CD14-positive monocyte (primary cell): ENCODE measurements at regions not wholly inside any gene's neighbourhood (a gene's known extent, or its start where the extent isn't known, plus 50 kb on each side); places are given as distances from the start of the nearest gene placed in this dataset.

Experiments used
- DNase-seq, 3 donors: peaks; one replicate each; pipeline ENCODE4 v3.0.0-alpha.2; 2011 to 2022
- H2AFZ ChIP-seq: 2 replicates; pipeline ENCODE4 v1.6.0; 2012; ENCODE audit warnings: mild to moderate bottlenecking, low read depth, low read length, inconsistent platforms; ENCODE audit not compliant: insufficient read depth, poor library complexity, severe bottlenecking
- H3K27ac ChIP-seq, 2 donors: 1 replicate in 1 of 2; 2 replicates in 1 of 2; pipeline ENCODE4 v1.5.1; 2012 to 2013; ENCODE audit warnings: low read length in 2 of 2, control low read depth in 1 of 2, inconsistent platforms in 1 of 2, low read depth in 1 of 2, mild to moderate bottlenecking in 1 of 2
- H3K27me3 ChIP-seq, 2 donors: one replicate each; pipeline versions ENCODE4 v1.6.0 to v1.6.1; 2011 to 2013; ENCODE audit warnings: low read length in 2 of 2; ENCODE audit not compliant: control insufficient read depth in 2 of 2, insufficient read depth in 2 of 2
- H3K36me3 ChIP-seq, 2 donors: replicated peaks in 1 of 2; 1 replicate in 1 of 2; 2 replicates in 1 of 2; pipeline versions ENCODE4 v1.5.1 to v1.6.1; 2012 to 2013; ENCODE audit warnings: low read length in 2 of 2, control low read depth in 1 of 2, inconsistent platforms in 1 of 2, mild to moderate bottlenecking in 1 of 2; ENCODE audit not compliant: insufficient read depth in 2 of 2, control insufficient read depth in 1 of 2
- H3K4me1 ChIP-seq, 2 donors: 1 replicate in 1 of 2; 2 replicates in 1 of 2; pipeline versions ENCODE4 v1.5.1 to v1.6.1; 2012 to 2013; ENCODE audit warnings: low read length in 2 of 2, control low read depth in 1 of 2, inconsistent platforms in 1 of 2, mild to moderate bottlenecking in 1 of 2, moderate library complexity in 1 of 2; ENCODE audit not compliant: insufficient read depth in 2 of 2, control insufficient read depth in 1 of 2
- H3K4me2 ChIP-seq: replicated peaks from 2 replicates; pipeline ENCODE3; 2012; ENCODE audit warnings: low read length, moderate library complexity, mild to moderate bottlenecking; ENCODE audit not compliant: poor library complexity, severe bottlenecking; ENCODE audit errors: extremely low read depth
- H3K4me3 ChIP-seq, 3 experiments: fragments of 200-600 bp in 1 of 3; sonication (generic) in 1 of 3; replicated peaks in 1 of 3; 1 replicate in 2 of 3; 2 replicates in 1 of 3; pipeline ENCODE4 v1.5.1; 2011 to 2013; ENCODE audit warnings: low read length in 3 of 3, mild to moderate bottlenecking in 3 of 3, control low read depth in 2 of 3, low read depth in 2 of 3, inconsistent platforms in 1 of 3, moderate library complexity in 1 of 3
- H3K79me2 ChIP-seq: 2 replicates; pipeline ENCODE4 v1.6.0; 2012; ENCODE audit warnings: mild to moderate bottlenecking, control low read depth, inconsistent platforms, low read length, moderate library complexity; ENCODE audit not compliant: insufficient read depth
- H3K9ac ChIP-seq: 2 replicates; pipeline ENCODE4 v1.6.0; 2017; ENCODE audit warnings: low read length, mild to moderate bottlenecking; ENCODE audit not compliant: insufficient read depth, poor library complexity, severe bottlenecking
- H3K9me3 ChIP-seq, 2 donors: replicated peaks in 1 of 2; 1 replicate in 1 of 2; 2 replicates in 1 of 2; pipeline versions ENCODE4 v1.5.1 to v1.6.1; 2012 to 2013; ENCODE audit warnings: low read length in 2 of 2, control low read depth in 1 of 2; ENCODE audit not compliant: control insufficient read depth in 1 of 2, insufficient read depth in 1 of 2
- H4K20me1 ChIP-seq: 2 replicates; pipeline ENCODE4 v1.6.0; 2012; ENCODE audit warnings: mild to moderate bottlenecking, low read length, control low read depth, moderate library complexity; ENCODE audit not compliant: insufficient read depth
- H3K27ac Mint-ChIP-seq, 7 donors: one replicate each; pipeline ENCODE4 v1.8.0; 2020; ENCODE audit warnings: mild to moderate bottlenecking in 7 of 7, mixed read lengths in 7 of 7, moderate library complexity in 6 of 7, inconsistent platforms in 2 of 7
- H3K27me3 Mint-ChIP-seq, 3 donors: one replicate each; pipeline ENCODE4 v1.8.0; 2021 to 2022; ENCODE audit warnings: low read depth in 3 of 3, mild to moderate bottlenecking in 3 of 3, mixed read lengths in 3 of 3, moderate library complexity in 3 of 3, inconsistent platforms in 1 of 3
- H3K36me3 Mint-ChIP-seq, 2 donors: one replicate each; pipeline ENCODE4 v1.8.0; 2020; ENCODE audit warnings: mixed read lengths in 2 of 2, inconsistent platforms in 1 of 2, mild to moderate bottlenecking in 1 of 2
- H3K4me1 Mint-ChIP-seq: one replicate; pipeline ENCODE4 v1.8.0; 2020; ENCODE audit warnings: mild to moderate bottlenecking, mixed read lengths
- H3K4me3 Mint-ChIP-seq, 2 donors: one replicate each; pipeline ENCODE4 v1.8.0; 2020; ENCODE audit warnings: mild to moderate bottlenecking in 2 of 2, mixed read lengths in 2 of 2, moderate library complexity in 1 of 2
- H3K9me3 Mint-ChIP-seq, 7 donors: one replicate each; pipeline ENCODE4 v1.8.0; 2020 to 2022; ENCODE audit warnings: mixed read lengths in 7 of 7, mild to moderate bottlenecking in 6 of 7, moderate library complexity in 6 of 7, inconsistent platforms in 2 of 7
- WGBS: methylation state at CpG from one replicate; pipeline ENCODE4 v1.1.5; 2013; ENCODE audit warnings: missing lambda C conversion rate; ENCODE audit not compliant: insufficient coverage; 5-methylcytosine and 5-hydroxymethylcytosine counted together
- intact Hi-C, 2 donors: fragments of 100-400 bp; cut with micrococcal nuclease; formaldehyde crosslinking; loops; one replicate each; pipeline versions ENCODE4 v1.15.0 to v1.15.1; 2023
- TF ChIP-seq, protein P1 (sequence below): fragments of 200-600 bp; IDR thresholded peaks from one replicate; pipeline ENCODE4 v1.8.0; 2022; ENCODE audit warnings: antibody characterized with exemption, mild to moderate bottlenecking

- Histone ChIP-seq H3K4me1 (no peaks in the 10 kb centered on the region), H3K27me3 (no peaks in the 10 kb centered on the region), H3K4me2 (no peak overlapping the region), H2AFZ (no peak overlapping the region), H3K9me3 (no peaks in the 10 kb centered on the region), H3K9ac (no peak overlapping the region), H3K27ac (no peak overlapping the region), H3K79me2 (no peaks in the 10 kb centered on the region), H3K36me3 (no peaks in the 10 kb centered on the region), H3K4me3 (no peak overlapping the region), H4K20me1 (no peaks in the 10 kb centered on the region)
- Mint-ChIP-seq H3K4me3 (no peak overlapping the region), H3K36me3 (no peaks in the 10 kb centered on the region), H3K27ac (no peak overlapping the region), H3K4me1 (no peaks in the 10 kb centered on the region), H3K27me3 (peaks cover 0 to 3% (median 0%) of the 10 kb centered on the region in 3 donors), H3K9me3 (peaks cover 0 to 9% (median 0%) of the 10 kb centered on the region in 7 donors)
- DNase-seq = no peak
- intact Hi-C loops = no loop called here
- TF ChIP-seq, protein P1, sequence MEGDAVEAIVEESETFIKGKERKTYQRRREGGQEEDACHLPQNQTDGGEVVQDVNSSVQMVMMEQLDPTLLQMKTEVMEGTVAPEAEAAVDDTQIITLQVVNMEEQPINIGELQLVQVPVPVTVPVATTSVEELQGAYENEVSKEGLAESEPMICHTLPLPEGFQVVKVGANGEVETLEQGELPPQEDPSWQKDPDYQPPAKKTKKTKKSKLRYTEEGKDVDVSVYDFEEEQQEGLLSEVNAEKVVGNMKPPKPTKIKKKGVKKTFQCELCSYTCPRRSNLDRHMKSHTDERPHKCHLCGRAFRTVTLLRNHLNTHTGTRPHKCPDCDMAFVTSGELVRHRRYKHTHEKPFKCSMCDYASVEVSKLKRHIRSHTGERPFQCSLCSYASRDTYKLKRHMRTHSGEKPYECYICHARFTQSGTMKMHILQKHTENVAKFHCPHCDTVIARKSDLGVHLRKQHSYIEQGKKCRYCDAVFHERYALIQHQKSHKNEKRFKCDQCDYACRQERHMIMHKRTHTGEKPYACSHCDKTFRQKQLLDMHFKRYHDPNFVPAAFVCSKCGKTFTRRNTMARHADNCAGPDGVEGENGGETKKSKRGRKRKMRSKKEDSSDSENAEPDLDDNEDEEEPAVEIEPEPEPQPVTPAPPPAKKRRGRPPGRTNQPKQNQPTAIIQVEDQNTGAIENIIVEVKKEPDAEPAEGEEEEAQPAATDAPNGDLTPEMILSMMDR = no peak
Observed at GRCh38 chr13:39197647-39198007, 159.4 kb downstream of the NHLRC3 start.

- no peaks in the 10 kb centered on the region for H4K20me1 ChIP-seq
- WGBS = 92% methylated on average over 2 of the region's 4 CpGs
- H2AFZ ChIP-seq = no peak overlapping the region
- no peaks in the 10 kb centered on the region for H3K36me3 Mint-ChIP-seq
- H3K27ac Mint-ChIP-seq = no peak overlapping the region
- H3K9me3 ChIP-seq = no peaks in the 10 kb centered on the region
- H3K27ac ChIP-seq = no peak overlapping the region
- H3K79me2 ChIP-seq = no peaks in the 10 kb centered on the region
- no peak overlapping the region for H3K4me3 ChIP-seq
- no peaks in the 10 kb centered on the region for H3K4me1 Mint-ChIP-seq
- no peaks in the 10 kb centered on the region for H3K27me3 ChIP-seq
- no peaks in the 10 kb centered on the region for H3K4me1 ChIP-seq
- H3K4me2 ChIP-seq = no peak overlapping the region
- no peak overlapping the region for H3K9ac ChIP-seq
- no peaks in the 10 kb centered on the region for H3K36me3 ChIP-seq
- intact Hi-C loops = no loop called here
- H3K27me3 Mint-ChIP-seq = peaks cover 0 to under 1% (median 0%) of the 10 kb centered on the region in 3 donors
- DNase-seq = no peak
- H3K4me3 Mint-ChIP-seq = no peak overlapping the region
- TF ChIP-seq, protein P1 = no peak
- H3K9me3 Mint-ChIP-seq = peaks cover 0 to 5% (median 0%) of the 10 kb centered on the region in 7 donors
Observed at GRCh38 chr13:39200249-39200910, 162.1 kb downstream of the NHLRC3 start.
